GM19324 (cell line): ENCODE measurements at regions not wholly inside any gene's neighbourhood (a gene's known extent, or its start where the extent isn't known, plus 50 kb on each side); places are given as distances from the start of the nearest gene placed in this dataset.
"Not testable (repeated sequence)": the region's sequence is repeated elsewhere in the genome, so short reads cannot be mapped to it uniquely, and the experiment has no call there.

ENCODE experiments used
- ATAC-seq: cut with Tn5 transposase; IDR thresholded peaks from one replicate; pipeline ENCODE4 v1.9.1; 2021; ENCODE audit warnings: mild to moderate bottlenecking, moderate library complexity; ENCODE audit not compliant: unreplicated experiment, low FRiP score

DNA sequence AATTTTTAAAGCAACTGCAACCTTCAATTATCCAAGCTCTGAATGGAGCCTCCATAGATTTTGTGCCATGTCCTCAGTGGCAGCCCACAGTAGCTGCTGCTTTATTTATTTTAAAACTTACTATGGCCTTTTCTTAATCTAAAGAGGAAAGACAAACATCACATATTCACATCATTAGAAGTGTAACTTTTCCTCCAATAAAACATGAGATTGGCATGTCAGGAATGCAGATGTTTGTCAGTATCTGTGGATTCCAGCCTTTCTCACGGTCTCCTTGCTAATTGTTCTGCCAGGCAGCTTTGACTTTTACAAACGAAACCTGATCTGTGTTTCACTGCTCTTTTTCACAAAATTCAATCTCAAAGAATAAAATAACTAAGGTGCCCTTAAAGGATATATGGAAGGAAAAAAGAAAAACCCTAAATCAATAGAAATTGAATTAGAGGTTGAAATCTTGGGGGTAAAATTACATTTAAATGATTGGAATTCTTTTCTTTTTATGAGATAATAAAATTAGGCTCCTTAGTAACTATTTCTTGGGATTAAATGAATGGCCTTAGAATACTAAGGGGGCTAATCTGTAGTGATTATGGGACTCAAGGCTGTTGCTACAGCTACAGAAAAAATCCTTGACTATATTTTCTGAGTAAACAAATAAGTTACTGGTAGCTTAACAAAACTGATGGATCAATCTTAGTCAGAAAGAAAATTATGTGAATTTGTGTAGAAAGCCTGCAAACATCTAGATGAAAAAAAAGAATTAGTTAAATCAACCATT, 151.3 kb downstream of the RTL9 start:
- no peak for ATAC-seq

DNA sequence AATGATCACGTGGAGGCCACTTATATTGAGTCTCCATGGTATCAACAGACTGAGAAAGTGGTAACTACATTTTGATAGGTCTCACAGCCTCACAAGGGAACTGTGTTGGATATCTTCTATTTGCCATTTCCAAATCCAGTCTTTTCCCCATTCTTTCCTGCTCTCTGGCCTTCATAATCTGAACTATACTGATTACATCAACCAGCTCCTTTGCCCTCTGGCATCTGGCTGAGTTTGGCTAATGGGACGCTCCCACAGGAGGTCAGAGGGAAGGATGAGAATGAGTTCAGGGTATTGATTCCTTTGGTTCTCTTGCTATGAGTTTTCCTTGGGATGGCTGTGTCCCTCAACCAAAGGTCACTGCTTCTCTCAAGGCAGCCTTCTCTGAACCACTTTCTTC, 152.6 kb downstream of the RTL9 start:
- ATAC-seq: no peak

DNA sequence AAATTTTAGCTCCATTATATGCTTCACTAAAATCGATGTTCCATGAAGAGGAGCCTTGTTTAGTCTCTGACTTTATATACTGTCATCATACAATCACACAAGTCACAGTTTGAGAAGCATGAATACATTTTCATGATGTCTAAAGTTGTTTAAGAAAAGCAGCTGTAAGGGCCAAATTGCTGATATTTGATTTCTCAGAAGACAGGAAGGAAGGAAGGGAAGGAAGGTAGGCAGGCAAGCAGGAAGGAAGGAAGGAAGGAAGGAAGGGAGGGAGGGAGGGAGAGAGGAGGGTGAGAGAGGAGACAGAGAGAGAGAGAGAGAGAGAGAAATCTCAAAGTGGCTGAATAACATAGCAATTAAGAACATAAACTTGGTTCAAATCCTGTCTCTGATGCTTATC, 153.7 kb downstream of the RTL9 start:
- ATAC-seq: no peak

DNA sequence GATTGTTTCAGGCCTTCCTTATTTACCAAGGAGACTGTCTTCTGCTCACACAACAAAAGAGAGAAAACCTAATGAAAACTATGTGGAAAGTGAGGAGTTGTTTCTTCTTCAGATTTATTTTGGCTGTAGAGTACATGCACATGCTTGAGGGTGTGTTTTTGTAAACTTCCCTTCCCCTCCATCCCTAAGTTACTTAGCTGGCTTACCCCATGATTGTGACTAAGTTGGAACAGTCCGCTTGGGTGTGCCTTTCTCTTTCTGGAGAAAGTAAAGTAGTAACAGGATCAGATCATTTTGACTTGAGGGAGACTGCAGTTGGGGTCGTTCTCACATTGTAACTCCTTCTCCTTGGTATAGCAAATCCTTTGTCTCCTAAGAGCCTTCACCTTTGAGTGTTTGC, 155.9 kb downstream of the RTL9 start:
- ATAC-seq: no peak

DNA sequence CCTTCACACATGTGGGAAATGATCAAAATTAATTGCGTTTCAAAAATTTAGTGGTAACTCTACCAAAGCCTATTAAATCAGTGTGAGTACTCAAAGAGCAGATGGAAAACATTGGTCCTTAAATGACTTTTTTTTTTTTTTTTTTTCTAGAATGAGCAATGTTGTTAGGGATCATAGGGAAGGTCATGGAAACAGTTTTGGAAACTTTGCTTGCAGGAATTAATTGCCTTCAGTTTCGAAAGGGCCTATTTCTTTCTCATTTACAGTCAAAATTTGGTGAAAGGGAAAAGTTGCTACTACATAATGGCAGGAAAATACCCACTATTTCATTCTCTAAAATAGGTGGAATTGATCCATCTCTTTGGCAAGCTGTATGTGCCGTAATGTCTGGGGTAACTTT, 160.9 kb downstream of the RTL9 start:
- no peak for ATAC-seq

DNA sequence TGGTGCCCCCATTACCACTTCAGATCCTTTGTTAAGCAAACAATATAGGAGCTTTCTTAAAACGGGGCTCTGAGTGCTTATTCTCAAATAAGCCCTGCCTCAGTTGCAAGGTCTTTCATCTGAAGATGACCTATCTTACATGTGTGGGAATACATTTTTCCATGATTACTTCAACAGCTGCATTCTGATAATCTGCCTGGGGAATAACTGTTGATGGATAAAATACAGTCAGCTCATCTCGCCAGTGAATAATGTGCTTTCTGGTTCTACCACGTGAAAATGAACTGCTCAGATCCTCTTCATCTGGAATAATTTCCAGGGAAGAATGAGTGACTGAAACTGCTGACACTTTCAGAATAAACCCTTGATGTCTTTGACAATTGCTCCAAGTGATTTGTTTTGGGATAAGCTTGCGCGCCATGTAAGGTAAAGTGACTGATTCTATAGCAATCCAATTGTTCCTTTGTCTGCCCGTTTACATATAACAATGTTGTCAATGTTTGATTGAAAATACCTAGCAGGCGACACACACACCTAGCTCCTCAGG, 161.3 kb downstream of the RTL9 start:
- ATAC-seq: no peak

DNA sequence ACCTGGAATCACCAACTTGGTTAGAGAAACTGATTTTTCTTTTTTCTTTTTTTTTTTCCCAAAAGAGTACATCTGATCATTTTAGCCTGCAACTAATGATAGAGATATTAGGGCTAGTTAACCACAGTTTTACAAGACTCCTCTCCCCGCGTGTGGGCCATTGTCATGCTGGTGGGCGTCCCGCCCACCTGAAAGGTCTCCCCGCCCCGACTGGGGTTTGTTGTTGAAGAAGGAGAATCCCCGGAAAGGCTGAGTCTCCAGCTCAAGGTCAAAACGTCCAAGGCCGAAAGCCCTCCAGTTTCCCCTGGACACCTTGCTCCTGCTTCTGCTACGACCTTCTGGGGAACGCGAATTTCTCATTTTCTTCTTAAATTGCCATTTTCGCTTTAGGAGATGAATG, 162.0 kb downstream of the RTL9 start:
- not testable (repeated sequence) for ATAC-seq

DNA sequence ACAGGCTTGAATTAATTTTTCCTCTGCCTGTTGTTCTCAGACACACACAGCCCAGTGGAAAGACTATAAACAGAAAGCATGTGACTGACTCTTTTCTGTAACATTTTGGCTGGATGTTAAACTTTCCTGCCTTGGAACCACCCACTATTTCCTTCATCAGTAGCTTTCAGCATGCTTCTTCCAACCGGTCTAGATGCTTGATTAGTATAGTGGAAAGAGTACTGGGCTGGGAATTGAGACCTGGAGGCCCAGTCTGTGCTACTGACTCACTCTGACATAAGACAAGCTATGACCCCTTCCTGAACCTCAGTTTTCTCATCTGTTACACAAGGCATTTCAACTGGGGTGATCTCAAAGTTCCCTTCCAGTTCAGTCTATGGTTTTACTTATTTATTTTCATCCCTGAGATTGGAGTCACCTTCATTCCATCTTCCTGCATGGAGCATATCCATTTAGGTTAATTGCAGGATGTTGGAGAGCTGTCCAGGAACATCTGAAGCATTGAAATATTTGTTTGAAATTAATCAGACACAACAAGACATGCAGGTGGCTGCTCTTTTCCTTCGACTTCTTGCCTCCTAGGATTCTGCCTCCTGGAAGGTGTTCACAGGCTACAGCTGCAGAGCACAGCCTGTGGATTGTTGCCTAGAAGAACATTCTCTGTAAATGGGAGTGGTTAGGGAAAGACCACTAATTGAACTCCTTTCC, 173.4 kb downstream of the RTL9 start:
- no peak for ATAC-seq

DNA sequence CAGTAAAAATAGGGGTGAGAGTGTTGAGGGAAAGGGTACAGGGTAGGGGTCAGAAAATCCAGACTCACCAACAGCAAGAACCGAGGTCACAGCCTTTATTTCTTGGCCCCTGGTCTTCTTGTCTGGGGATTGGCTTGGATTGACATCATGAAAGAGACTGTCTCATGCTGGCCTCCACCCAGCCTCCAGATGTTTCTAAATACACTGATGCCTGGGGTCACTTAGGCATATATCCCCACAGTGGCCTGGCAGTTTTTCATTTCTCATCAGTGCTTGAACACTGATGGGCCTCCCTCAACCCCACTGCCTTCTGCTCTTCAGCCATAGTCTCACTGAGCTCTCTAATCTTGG, 173.9 kb downstream of the RTL9 start:
- no peak for ATAC-seq

DNA sequence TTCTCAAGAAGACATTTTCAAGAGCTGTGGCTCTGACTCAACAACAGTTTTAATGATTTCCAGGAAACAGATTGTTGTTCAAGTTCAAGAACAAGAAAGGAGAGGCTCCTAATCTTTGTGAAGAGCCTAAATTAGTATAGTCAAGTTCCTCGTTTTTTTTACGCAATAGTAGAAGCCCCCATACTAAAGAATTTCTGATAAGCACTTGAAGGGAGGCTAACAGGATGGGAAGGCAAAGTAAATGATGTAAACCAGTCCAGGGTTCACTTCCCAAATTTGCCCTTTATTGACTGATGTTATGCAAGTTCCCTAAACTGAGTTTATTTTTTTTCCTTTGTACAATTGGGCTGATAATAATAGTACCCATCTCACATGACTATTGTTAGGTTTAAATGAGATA, 178.2 kb downstream of the RTL9 start:
- ATAC-seq: no peak

DNA sequence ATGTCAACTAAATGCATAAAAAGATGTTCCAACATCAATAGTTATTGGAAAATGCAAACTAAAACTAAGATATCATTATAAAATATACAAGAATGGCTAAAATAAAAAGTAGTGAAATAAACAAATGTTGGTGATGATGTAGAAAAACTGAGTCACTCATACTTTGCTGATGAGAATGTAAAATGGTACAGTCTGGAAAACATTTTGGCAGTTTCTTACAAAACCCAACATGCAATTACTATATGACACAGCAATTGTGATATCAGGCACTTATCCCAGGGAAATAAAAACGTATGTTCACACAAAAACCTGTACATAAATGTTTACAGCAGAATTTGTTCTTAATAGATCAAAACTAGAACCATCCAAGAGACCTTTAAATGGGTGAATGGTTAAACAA, 182.6 kb downstream of the RTL9 start:
- ATAC-seq: no peak

DNA sequence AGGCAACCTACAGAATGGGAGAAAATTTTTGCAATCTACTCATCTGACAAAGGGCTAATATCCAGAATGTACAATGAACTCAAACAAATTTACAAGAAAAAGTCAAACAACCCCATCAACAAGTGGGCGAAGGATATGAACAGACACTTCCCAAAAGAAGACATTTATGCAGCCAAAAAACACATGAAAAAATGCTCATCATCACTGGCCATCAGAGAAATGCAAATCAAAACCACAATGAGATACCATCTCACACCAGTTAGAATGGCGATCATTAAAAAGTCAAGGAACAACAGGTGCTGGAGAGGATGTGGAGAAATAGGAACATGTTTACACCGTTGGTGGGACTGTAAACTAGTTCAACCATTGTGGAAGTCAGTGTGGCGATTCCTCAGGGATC, 192.2 kb downstream of the RTL9 start:
- not testable (repeated sequence) for ATAC-seq

DNA sequence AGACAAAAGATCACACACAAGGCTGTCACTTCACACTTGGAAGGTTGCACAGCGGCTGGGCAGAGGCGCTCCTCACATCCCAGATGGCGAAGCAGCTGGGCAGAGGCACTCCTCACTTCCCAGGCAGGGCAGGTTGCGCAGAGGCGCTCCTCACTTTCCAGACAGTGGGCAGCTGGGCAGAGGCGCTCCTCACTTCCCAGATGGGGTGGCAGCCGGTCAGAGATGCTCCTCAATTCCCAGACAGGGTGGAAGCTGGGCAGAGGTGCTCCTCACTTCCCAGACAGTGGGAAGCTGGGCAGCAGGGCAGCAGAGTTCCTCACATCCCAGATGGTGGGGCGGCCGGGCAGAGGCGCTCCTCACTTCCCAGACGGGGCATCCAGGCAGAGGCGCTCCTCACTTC, 199.2 kb downstream of the RTL9 start:
- no peak for ATAC-seq

DNA sequence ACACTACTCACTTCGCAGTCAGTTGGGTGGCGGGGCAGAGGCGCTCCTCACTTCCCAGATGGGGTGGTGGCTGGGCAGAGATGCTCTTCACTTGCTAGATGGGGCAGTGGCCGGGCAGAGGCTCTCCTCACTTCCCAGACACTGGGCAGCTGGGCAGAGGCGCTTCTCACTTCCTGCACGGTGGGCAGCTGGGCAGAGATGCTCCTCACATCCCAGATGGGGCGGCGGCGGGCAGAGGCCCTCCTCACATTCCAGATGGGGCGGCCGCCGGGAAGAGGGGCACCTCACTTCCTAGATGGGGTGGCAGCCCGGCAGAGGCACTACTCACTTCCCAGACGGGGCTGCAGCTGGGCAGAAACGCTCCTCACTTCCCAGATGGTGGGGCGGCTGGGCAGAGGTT, 199.8 kb downstream of the RTL9 start:
- no peak for ATAC-seq

DNA sequence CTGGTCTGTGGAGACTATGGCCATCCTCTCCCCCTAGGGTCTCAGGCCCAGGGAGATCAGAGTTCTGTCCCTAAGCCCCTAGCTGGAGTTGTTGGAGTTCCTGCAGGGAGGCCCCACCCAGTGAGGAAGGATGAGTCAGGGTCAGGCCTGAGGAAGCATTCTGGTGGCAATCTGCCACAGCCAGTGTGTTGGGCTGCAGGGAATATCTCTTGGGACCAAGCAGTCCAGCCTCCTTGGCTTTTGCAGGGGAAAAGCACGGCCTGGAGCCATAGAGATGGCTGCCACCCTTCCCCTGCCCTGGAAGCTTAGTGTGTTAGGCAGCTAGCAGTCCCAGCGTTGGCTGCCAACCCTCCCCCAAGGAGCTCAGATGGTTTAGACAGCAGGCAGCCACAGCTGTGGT, 202.4 kb downstream of the RTL9 start:
- ATAC-seq: no peak

DNA sequence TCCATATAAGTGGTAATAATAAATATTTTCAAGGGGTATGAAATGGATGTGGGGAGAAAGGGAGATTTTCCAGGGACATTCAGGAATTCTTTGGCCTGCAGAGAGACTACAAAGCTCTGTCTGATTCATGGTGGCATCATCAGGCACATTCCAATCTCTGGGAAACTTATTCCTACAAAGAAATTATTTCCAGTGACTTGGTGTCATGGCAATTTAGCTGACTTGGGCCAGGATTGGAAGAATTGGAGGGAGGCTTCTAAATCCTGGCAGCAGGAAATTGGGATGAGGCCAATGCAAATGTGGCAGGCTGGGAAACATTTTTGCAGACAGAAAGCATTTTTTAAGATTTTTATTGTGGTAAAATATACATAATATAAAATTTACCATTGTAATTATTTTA, 204.6 kb downstream of the RTL9 start:
- no peak for ATAC-seq

DNA sequence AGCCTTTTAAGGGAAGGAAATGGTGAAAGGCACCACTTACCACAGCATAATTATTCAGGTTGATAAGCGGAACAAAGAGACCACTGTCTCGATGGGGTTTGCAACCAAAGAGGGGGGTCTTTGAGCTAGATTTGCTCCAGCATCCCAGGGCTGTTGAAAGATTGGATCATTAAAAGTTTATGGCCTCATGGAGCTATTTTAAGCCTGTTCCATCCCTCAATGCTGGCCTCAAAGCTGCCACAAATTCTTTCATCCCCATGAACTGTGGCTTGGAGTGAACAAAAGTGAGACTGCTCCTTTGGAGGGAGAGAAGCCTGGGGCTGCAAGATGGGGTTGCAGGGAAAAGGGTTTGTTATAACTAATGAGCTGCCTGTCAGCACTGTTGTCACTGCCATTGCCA, 209.8 kb downstream of the RTL9 start:
- no peak for ATAC-seq

DNA sequence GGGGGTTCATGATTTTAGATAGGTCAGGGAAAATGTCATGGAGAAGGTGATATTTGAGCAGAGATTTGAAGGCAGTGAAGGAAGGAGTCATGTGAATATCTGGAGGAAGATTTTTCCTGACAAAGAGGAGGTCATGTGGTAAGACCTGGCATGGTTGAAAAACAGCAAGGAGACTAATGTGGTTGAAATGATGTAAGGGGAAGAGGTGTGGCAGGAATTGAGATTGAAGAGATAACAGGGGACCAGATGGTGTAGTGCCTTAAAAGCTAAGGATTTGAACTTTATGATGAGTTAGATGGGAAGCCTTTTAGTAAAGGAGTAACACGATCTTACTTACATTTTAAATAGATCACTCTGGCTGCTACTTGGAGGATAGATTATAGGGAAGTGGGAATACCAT, 210.9 kb downstream of the RTL9 start:
- ATAC-seq: no peak

DNA sequence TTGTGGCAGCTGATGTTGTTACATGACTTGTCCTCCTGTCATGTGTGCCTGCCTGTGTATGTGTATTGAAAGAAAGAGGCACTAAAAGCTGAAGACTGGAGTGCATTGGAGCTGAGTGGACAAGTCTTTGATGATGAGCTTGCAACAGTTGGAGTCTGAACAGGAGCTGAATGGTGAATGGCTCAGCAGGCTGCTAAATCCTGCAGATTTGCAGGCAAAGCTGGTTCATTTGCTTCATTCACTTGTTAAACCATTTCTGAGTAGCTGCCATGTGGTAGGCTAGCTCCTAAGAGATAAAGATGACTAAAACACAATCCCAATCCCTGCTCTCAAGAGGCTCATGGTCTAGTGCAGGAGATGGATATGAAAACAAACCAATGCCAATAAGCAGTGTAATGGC, 217.3 kb downstream of the CHRDL1 start:
- ATAC-seq: no peak

DNA sequence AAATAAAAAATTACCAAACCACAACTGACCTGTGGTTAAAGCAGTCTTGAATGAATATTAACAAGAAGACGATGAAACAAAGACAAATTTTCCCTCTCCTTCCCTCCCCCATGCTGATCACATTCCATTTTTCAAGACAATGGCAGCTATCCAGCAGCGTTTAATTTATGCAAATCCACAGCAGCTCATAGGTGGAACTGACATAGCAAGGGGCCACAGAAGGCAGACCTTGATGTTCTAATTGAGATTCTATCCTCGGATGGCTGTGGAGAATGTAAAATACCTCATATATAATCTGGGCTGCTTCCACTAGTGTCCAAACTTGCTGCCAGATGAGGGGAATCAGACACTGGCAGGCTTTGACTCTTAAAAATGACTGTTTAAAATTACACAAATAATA, 211.5 kb downstream of the CHRDL1 start:
- no peak for ATAC-seq

DNA sequence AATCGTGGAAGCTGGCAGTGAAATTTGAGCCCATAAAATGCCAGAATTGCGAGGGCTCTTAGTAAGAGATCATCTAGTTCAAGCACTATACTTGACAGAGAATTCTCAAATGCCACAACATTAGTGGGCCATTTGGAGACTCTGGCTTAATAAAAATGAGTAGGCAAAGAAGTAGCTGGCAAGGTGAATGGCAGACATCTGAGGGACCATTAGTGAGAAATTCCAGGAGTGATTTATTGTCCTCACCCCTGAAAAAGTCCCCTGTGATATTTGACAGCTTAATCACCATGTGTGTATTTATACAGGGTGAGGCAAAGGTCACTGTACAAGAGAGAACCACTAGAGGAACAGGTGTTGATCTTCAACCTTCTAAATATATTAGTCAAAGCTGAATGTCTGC, 207.5 kb downstream of the CHRDL1 start:
- no peak for ATAC-seq

DNA sequence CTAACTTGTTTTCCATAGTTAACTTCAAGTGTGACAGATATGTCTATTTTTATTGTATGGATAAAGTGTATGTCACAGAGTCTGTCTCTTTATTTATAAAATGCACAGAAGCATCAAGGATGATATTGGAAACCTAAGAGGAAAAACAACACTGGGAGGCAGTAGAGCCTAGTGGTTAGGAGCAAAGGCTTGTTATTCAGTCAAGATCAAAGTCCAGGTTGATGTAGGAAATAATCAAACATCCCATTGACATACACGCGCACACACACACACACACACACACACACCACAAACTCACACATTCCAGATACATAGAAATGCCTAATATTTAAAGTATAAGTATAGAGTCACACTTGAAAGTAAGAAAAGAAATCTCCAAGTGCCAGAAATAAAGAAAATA, 206.8 kb downstream of the CHRDL1 start:
- ATAC-seq: no peak
